DND-41 (cell line): ENCODE measurements at regions not wholly inside any gene's neighbourhood (a gene's known extent, or its start where the extent isn't known, plus 50 kb on each side); places are given as distances from the start of the nearest gene placed in this dataset.

Source experiments
- EZH2 ChIP-seq: IDR thresholded peaks from 3 replicates; pipeline ENCODE4 v1.6.1; 2012; ENCODE audit warnings: borderline replicate concordance, low read depth, mild to moderate bottlenecking, moderate library complexity, low read length, inconsistent platforms; ENCODE audit not compliant: severe bottlenecking
- TF ChIP-seq, protein P1 (sequence below): IDR thresholded peaks from 2 replicates; pipeline ENCODE4 v1.5.1; 2012; ENCODE audit warnings: borderline replicate concordance, low read length, moderate library complexity, mild to moderate bottlenecking; ENCODE audit not compliant: poor library complexity, severe bottlenecking; ENCODE audit errors: extremely low read depth

DNA sequence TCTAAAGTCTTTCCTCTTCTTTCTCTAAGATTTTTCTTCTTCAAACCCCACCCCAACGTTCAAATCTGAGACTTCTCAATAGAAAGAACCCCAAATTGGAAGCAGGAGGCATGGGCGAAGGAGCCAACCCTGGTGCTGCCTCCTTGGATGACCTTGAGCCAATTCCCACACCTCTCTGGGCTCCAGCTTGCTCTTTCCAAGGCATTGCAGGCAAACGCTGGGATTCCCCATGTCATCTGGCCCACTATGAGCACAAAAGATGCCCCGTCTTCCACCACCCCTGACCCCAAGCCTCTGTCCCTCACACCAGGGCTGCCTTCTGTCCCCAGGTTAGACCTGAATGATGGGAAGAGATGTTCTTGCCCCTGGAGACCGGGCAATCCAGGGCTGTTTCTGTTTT is 57.0 kb downstream of the TTC32 start:
- TF ChIP-seq, protein P1, sequence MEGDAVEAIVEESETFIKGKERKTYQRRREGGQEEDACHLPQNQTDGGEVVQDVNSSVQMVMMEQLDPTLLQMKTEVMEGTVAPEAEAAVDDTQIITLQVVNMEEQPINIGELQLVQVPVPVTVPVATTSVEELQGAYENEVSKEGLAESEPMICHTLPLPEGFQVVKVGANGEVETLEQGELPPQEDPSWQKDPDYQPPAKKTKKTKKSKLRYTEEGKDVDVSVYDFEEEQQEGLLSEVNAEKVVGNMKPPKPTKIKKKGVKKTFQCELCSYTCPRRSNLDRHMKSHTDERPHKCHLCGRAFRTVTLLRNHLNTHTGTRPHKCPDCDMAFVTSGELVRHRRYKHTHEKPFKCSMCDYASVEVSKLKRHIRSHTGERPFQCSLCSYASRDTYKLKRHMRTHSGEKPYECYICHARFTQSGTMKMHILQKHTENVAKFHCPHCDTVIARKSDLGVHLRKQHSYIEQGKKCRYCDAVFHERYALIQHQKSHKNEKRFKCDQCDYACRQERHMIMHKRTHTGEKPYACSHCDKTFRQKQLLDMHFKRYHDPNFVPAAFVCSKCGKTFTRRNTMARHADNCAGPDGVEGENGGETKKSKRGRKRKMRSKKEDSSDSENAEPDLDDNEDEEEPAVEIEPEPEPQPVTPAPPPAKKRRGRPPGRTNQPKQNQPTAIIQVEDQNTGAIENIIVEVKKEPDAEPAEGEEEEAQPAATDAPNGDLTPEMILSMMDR = no peak
- no peak for TF ChIP-seq EZH2
